Activated CD4-positive, alpha-beta T cell treated with anti-CD3 and anti-CD28 coated beads for 36 hours (primary cell): ENCODE measurements at regions not wholly inside any gene's neighbourhood (a gene's known extent, or its start where the extent isn't known, plus 50 kb on each side); places are given as distances from the start of the nearest gene placed in this dataset.
A peak's percentile ranks its signal among the peaks of the same experiment; 100 is the strongest.
"Not testable (repeated sequence)": the region's sequence is repeated elsewhere in the genome, so short reads cannot be mapped to it uniquely, and the experiment has no call there.

ENCODE experiments used
- ATAC-seq: fragments of 200-7000 bp; cut with Tn5 transposase; one replicate; pipeline ENCODE4 v1.10.0; 2021; ENCODE audit warnings: mild to moderate bottlenecking, moderate library complexity
- CTCF ChIA-PET: fragments of 350-600 bp; sonication (Branson Sonifier 250); formaldehyde crosslinking; loops from one replicate; lab custom pipeline; 2021; ENCODE audit warnings: antibody characterized with exemption; lab: Charles Lee
- POLR2A ChIA-PET: fragments of 350-600 bp; sonication (Branson Sonifier 250); formaldehyde crosslinking; loops from one replicate; lab custom pipeline; 2021; ENCODE audit warnings: antibody characterized with exemption, inconsistent platforms; lab: Charles Lee
- DNase-seq: peaks from one replicate; pipeline ENCODE4 v3.0.0-alpha.2; 2020
- H3K27ac Mint-ChIP-seq: one replicate; pipeline ENCODE4 v1.8.0; 2021; ENCODE audit warnings: mixed read lengths
- H3K27me3 Mint-ChIP-seq: one replicate; pipeline ENCODE4 v1.8.0; 2021; ENCODE audit warnings: mixed read lengths
- H3K36me3 Mint-ChIP-seq: one replicate; pipeline ENCODE4 v1.8.0; 2021; ENCODE audit warnings: low read depth, mixed read lengths
- H3K4me1 Mint-ChIP-seq: one replicate; pipeline ENCODE4 v1.8.0; 2021; ENCODE audit warnings: mixed read lengths
- H3K4me3 Mint-ChIP-seq: one replicate; pipeline ENCODE4 v1.8.0; 2021; ENCODE audit warnings: mild to moderate bottlenecking, moderate library complexity, mixed read lengths
- H3K9me3 Mint-ChIP-seq: one replicate; pipeline ENCODE4 v1.8.0; 2021; ENCODE audit warnings: low read depth, mixed read lengths
- intact Hi-C, 2 experiments: fragments of 100-400 bp; cut with DNase I in 1 of 2; cut with micrococcal nuclease in 1 of 2; formaldehyde crosslinking; loops; one replicate each; pipeline versions ENCODE4 v1.14.2 to v1.15.1; 2022 to 2024; cut with DNase I, micrococcal nuclease

DNA sequence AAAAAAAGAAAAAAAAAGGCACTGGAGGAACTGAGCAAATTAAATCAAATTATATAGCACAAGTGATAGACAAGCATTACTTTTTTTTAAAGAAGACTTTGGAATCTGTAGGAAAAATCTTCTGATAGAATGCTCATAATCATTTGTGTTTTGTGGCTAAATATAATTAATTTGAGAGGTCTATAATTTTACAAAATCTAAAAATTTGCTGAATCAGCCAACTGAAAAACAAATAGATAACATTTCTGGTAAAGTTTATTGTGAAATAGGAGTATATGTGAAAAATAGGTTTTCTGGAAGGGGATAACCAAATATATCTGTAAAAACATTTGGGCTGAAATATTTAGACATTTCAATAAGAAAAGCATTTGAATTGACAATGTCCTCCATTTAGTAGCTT is 844.9 kb upstream of the COBL start:
- CTCF ChIA-PET = no interaction called here
- POLR2A ChIA-PET = no interaction called here
- intact Hi-C loops = no loop called here

DNA sequence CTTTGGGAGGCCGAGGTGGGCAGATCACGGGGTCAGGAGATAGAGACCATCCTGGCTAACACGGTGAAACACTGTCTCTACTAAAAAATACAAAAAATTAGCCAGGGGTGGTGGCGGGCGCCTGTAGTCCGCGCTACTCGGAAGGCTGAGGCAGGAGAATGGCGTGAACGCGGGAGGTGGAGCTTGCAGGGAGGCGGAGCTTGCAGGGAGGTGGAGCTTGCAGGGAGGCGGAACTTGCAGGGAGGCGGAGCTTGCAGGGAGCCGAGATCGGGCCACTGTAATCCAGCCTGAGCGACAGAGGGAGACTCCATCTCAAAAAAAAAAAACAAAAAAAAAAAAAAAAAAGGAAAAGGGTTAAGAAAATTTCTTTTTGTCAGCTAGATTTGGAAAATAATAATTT is 842.8 kb upstream of the COBL start:
- CTCF ChIA-PET, H3K9me3 Mint-ChIP-seq, POLR2A ChIA-PET, ATAC-seq, H3K4me3 Mint-ChIP-seq, H3K27me3 Mint-ChIP-seq, H3K27ac Mint-ChIP-seq, intact Hi-C loops, H3K4me1 Mint-ChIP-seq, H3K36me3 Mint-ChIP-seq: not testable (repeated sequence)
- DNase-seq = peak; percentile 10

More for the DNA sequence above, 844.9 kb upstream of the COBL start:
- ATAC-seq (no peak), DNase-seq (no peak)
- no peaks in the 10 kb centered on the region for H3K27me3 Mint-ChIP-seq
- H3K4me3 Mint-ChIP-seq = no peak overlapping the region
- peaks cover 2% of the 10 kb centered on the region for H3K9me3 Mint-ChIP-seq
- no peaks in the 10 kb centered on the region for H3K36me3 Mint-ChIP-seq
- no peak overlapping the region for H3K27ac Mint-ChIP-seq
- no peaks in the 10 kb centered on the region for H3K4me1 Mint-ChIP-seq

DNA sequence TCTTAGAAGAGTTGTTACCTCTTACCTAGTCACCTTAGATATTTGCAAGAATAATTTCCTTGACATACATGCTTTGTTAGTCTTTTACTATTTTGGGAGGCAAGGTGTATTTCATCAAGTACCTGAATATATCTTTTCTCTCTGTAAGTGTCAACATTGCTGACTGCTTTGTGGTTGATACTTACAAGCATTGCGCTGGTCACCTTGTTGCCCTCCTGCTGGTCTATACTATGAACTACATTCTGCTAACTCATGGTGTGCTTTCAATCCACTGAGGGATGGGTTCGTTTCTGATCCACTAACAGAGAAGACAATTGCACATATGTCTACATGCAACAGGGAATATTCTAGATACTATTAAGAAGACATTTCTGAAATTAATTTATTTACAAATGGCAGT is 837.8 kb upstream of the COBL start:
- H3K27ac Mint-ChIP-seq = no peak overlapping the region
- POLR2A ChIA-PET = no interaction called here
- H3K4me1 Mint-ChIP-seq = no peaks in the 10 kb centered on the region

DNA sequence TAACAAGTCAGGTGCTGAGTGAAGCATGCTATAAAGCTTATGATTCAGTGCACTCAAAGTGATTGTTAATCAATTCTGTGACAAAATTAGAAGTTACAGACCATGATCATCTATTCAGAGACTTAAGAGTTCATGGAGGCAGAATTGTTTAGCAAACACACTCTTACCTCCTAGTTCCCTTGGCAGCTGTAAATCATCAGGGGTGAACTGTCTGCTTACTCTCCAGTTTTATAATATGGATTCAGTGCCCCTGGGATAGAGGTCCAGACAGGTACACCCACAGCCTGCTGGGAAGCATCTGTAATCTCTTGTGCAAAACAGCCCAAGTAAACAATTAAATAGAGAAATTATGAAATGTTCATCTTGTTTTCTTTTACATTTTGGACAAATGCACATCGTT is 835.0 kb upstream of the COBL start:
- H3K4me1 Mint-ChIP-seq = no peaks in the 10 kb centered on the region
- no peaks in the 10 kb centered on the region for H3K27me3 Mint-ChIP-seq
- DNase-seq = no peak
- ChIA-PET CTCF (no interaction called here), POLR2A (no interaction called here)
- no peak for ATAC-seq
- peaks cover 4% of the 10 kb centered on the region for H3K9me3 Mint-ChIP-seq
- H3K36me3 Mint-ChIP-seq = no peaks in the 10 kb centered on the region
- intact Hi-C loops = no loop called here
- no peak overlapping the region for H3K27ac Mint-ChIP-seq
- H3K4me3 Mint-ChIP-seq = no peak overlapping the region

More for the DNA sequence above, 837.8 kb upstream of the COBL start:
- Mint-ChIP-seq H3K4me3 (no peak overlapping the region), H3K9me3 (peaks cover 6% of the 10 kb centered on the region), H3K36me3 (no peaks in the 10 kb centered on the region), H3K27me3 (no peaks in the 10 kb centered on the region)
- CTCF ChIA-PET = no interaction called here
- intact Hi-C loops = no loop called here
- ATAC-seq (no peak), DNase-seq (no peak)

DNA sequence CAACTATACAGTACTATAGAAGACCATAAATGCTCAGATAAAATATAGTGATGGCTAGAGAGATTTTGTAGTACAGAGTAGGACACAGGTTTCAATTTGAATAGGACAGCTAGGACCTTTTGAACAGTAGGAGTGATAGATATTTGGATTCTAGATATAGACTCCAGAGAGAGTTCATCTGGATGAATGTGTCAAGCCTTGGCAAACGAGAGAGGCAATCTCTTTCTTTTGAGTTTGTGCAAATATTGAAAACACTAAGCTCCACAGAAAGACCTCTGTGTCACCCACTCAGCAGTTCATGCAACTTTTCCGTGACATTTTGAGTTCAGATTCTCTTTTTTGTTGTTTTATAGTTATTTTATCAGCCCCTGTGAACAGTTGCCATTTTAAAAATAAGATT is 834.3 kb upstream of the COBL start:
- ATAC-seq (no peak), DNase-seq (no peak)
- H3K4me1 Mint-ChIP-seq = no peaks in the 10 kb centered on the region
- POLR2A ChIA-PET = no interaction called here
- peaks cover 4% of the 10 kb centered on the region for H3K9me3 Mint-ChIP-seq
- no peak overlapping the region for H3K4me3 Mint-ChIP-seq
- H3K36me3 Mint-ChIP-seq = no peaks in the 10 kb centered on the region
- no peaks in the 10 kb centered on the region for H3K27me3 Mint-ChIP-seq
- CTCF ChIA-PET = no interaction called here
- intact Hi-C loops = no loop called here
- H3K27ac Mint-ChIP-seq = no peak overlapping the region

DNA sequence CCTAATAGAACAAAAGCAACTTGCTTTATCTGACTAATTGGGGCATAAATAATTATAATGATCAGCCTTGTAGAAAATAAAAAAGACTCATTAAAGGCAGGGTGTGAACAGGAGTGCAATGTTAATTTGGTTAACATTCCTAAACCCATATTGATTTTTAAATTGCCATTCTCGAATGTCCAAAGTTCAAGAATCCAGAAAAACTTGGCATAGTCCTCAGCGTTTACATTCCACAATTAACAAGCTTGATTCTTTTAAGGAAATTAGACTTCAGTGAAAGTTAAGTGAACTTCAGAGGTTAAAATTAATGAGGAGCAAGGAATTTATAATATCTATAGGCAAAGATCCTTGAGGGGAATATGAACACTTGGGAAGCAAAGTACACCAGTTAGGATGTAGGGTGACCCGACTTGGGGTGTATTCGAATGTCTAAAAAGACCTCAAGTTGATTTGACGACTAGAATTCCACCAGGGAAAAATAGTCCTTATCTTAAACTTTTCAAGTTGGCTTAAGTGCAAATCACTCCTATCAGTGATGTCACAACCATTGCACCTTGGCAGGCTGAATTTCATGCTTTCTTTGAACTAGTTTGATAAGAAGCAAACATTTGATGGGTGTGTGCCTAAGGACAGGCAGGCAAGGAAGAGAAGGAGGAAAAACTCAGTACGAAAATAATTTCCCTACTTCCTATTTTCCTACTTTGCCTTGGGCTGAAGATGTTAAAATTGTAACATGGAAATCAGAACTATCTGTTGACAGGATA is 830.4 kb upstream of the COBL start:
- intact Hi-C loops = no loop called here
- DNase-seq (no peak), ATAC-seq (no peak)
- no peak overlapping the region for H3K27ac Mint-ChIP-seq
- H3K9me3 Mint-ChIP-seq = peaks cover 1% of the 10 kb centered on the region
- no peaks in the 10 kb centered on the region for H3K4me1 Mint-ChIP-seq
- no peak overlapping the region for H3K4me3 Mint-ChIP-seq
- no peaks in the 10 kb centered on the region for H3K27me3 Mint-ChIP-seq
- CTCF ChIA-PET = no interaction called here
- POLR2A ChIA-PET = no interaction called here
- H3K36me3 Mint-ChIP-seq = no peaks in the 10 kb centered on the region

DNA sequence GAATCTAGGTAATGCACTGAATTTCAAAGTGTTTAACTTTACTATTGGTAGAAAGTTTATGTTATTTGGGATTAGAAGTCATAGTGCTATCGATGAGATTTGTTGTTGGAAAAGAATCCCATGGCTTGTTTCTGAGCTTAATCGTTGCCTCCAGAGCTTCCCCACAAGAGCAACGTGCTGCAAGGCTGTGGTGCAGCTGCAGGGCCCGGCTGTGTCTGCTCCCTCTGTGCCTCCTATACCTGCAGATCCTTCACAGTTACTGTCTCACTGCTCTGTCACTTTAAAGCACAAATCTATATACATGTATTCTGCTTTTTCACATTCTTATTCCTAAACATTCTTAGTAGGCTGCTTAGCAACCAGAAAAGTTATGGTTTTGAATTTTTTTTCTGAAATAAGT is 826.6 kb upstream of the COBL start:
- CTCF ChIA-PET = no interaction called here
- ATAC-seq (no peak), DNase-seq (no peak)
- no peaks in the 10 kb centered on the region for H3K36me3 Mint-ChIP-seq
- H3K27ac Mint-ChIP-seq = no peak overlapping the region
- H3K9me3 Mint-ChIP-seq = peaks cover 13% of the 10 kb centered on the region
- POLR2A ChIA-PET = no interaction called here
- intact Hi-C loops = no loop called here
- H3K27me3 Mint-ChIP-seq = no peaks in the 10 kb centered on the region
- H3K4me1 Mint-ChIP-seq = no peaks in the 10 kb centered on the region
- no peak overlapping the region for H3K4me3 Mint-ChIP-seq

DNA sequence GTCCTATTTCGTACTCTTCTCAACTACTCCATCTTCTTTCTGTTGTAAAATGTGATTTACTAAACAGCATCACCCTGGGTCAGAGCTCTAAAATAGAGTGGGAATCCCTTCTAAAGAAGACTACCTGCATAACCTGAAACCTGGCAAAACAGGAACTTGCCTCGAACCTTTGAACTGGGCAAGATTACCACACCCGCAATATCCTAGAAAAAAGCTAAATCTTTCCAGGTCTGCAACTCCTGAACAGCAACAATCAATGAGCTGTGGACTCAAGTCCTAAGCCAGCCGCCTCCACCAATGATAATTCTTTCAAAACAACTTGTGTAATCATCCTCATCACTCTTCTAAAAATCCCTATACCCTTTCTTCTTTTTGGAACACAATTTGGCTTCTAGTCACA is 824.2 kb upstream of the COBL start:
- no peaks in the 10 kb centered on the region for H3K36me3 Mint-ChIP-seq
- no peak overlapping the region for H3K27ac Mint-ChIP-seq
- DNase-seq (no peak), ATAC-seq (no peak)
- intact Hi-C loops = no loop called here
- no peaks in the 10 kb centered on the region for H3K4me1 Mint-ChIP-seq
- H3K4me3 Mint-ChIP-seq = no peak overlapping the region
- no peaks in the 10 kb centered on the region for H3K27me3 Mint-ChIP-seq
- peaks cover 16% of the 10 kb centered on the region for H3K9me3 Mint-ChIP-seq
- ChIA-PET POLR2A (no interaction called here), CTCF (no interaction called here)

DNA sequence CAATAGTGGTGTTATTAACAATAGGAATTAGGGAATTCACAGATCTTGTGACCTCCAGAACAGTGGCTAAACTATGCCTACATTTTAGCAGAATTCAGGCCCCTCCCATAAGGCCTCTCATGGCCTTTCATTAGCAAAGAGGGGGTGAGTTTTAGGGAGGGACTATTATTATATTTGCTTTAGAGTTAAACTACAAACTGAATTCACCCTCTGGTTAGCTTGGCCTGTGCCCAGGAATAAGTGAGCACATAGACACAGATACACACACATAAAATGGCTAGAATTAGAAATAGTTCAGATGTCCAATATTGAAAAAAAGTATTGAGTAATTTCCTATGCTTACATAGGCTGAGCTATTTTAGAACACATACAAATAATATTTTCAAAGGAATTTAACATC is 818.8 kb upstream of the COBL start:
- H3K27ac Mint-ChIP-seq = no peak overlapping the region
- H3K9me3 Mint-ChIP-seq = peaks cover 7% of the 10 kb centered on the region
- no peaks in the 10 kb centered on the region for H3K4me1 Mint-ChIP-seq
- DNase-seq (no peak), ATAC-seq (no peak)
- H3K36me3 Mint-ChIP-seq = no peaks in the 10 kb centered on the region
- intact Hi-C loops = no loop called here
- H3K4me3 Mint-ChIP-seq = no peak overlapping the region
- ChIA-PET CTCF (no interaction called here), POLR2A (no interaction called here)
- H3K27me3 Mint-ChIP-seq = no peaks in the 10 kb centered on the region

DNA sequence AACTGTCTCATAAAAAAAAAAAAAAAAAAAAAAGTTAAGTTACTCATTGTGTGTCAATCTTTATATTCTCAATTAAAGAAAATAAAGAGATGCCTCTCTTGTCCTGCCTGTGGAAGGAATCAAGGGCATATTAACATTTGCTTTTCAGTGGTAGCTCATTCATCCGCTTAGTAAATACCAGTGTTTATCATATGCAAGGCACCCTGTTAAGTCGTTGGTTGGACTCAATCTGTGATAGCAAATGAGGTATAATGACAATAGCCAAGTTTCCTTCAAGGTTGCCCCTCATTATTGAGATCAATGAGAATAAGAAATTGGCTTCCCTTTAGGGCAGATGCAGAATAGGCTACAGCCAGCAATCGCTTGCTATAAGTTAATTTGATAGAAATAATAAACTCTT is 812.7 kb upstream of the COBL start:
- Mint-ChIP-seq H3K27ac (no peak overlapping the region), H3K9me3 (peaks cover 2% of the 10 kb centered on the region)
- CTCF ChIA-PET = no interaction called here

DNA sequence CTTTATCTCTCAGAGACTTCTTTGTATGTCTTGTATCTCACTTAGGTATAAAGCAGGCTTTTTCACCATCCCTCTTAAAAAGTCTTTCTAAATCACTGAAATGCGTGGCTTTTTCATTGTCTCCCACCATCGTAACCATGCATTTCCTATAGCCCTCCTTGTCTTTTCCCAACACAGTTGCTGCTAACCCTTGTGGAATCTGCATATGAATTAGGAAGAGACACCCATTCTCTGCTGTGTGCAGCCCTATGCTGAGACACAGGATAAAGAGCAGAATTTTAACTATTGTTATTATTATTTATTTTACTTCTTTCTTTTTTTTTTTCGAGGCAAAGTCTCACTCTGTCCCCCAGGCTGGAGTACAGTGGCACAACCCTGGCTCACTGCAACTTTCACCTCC is 804.3 kb upstream of the COBL start:
- no peak for DNase-seq

More for the DNA sequence above, 812.7 kb upstream of the COBL start:
- intact Hi-C loops = no loop called here
- H3K4me3 Mint-ChIP-seq = no peak overlapping the region
- ATAC-seq (no peak), DNase-seq (no peak)
- POLR2A ChIA-PET = no interaction called here
- no peaks in the 10 kb centered on the region for H3K4me1 Mint-ChIP-seq
- H3K27me3 Mint-ChIP-seq = no peaks in the 10 kb centered on the region
- no peaks in the 10 kb centered on the region for H3K36me3 Mint-ChIP-seq

DNA sequence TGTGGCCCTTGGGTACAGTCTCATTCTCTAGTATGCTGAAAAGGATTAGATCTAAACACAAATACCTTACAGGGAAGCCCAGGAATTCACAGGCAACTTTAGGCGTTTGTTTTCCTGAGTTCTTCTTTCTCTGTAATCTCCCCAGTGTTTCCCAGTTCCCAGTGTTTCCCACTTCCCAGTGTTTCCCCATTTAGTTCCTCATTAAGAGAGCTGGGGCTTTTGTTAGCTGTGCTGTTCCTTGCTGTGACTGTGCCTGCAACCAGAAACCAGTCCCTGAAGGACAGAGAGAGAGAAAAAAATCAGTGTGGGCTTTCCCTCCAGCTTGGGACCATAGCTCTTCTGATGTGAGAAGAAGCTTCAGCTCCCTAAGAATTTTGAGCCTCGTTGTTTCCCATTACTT is 802.9 kb upstream of the COBL start:
- no peaks in the 10 kb centered on the region for H3K27me3 Mint-ChIP-seq
- H3K27ac Mint-ChIP-seq = no peak overlapping the region
- intact Hi-C loops = no loop called here
- POLR2A ChIA-PET = no interaction called here
- H3K4me3 Mint-ChIP-seq = no peak overlapping the region
- no peaks in the 10 kb centered on the region for H3K4me1 Mint-ChIP-seq
- ATAC-seq (no peak), DNase-seq (no peak)
- no peaks in the 10 kb centered on the region for H3K36me3 Mint-ChIP-seq
- CTCF ChIA-PET = no interaction called here
- peaks cover 4% of the 10 kb centered on the region for H3K9me3 Mint-ChIP-seq

More for the DNA sequence above, 804.3 kb upstream of the COBL start:
- H3K27me3 Mint-ChIP-seq = no peaks in the 10 kb centered on the region
- no peaks in the 10 kb centered on the region for H3K4me1 Mint-ChIP-seq
- H3K9me3 Mint-ChIP-seq = peaks cover 4% of the 10 kb centered on the region
- ChIA-PET CTCF (no interaction called here), POLR2A (no interaction called here)
- no peak for ATAC-seq
- H3K4me3 Mint-ChIP-seq = no peak overlapping the region
- H3K36me3 Mint-ChIP-seq = no peaks in the 10 kb centered on the region
- no peak overlapping the region for H3K27ac Mint-ChIP-seq
- intact Hi-C loops = no loop called here
